ENCODE measurements at regions not wholly inside any gene's neighbourhood (a gene's known extent, or its start where the extent isn't known, plus 50 kb on each side); places are given as distances from the start of the nearest gene placed in this dataset.

DNA sequence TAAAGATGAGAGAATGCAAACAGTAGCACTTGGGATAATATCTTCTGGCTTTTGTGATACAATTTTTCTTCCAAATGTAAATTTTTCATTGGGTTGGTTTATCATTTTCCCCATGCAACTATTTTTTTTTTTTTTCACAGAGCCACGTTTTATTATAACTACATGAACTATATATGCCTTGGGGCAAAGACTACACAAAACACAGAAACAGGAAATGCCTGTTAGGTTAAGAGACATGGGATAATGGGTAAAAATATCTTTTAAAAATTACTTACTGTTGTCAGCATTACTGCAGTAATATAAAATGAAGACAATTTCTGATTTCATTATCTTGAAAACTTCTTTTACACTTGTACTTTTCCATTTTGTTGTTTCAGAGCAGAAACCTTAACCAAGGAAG is 74.6 kb downstream of the DISP1 start:
- no peak for DNase-seq (ENCODE audit: low spot score)
- Histone ChIP-seq H3K27ac (no peak overlapping the region), H3K4me3 (no peak overlapping the region)
- no peak for TF ChIP-seq CTCF (IDR thresholded peaks at IDR 0.05)

- DNase-seq (ENCODE audit: low spot score): no peak
- Histone ChIP-seq H3K4me3 (no peak overlapping the region), H3K27ac (no peak overlapping the region)
- TF ChIP-seq CTCF (IDR thresholded peaks at IDR 0.05): no peak
These were observed 75.9 kb downstream of the DISP1 start for GRCh38 chr1:222890716-222891115.

GRCh38 chr1:222891578-222891977 is 76.7 kb downstream of the DISP1 start:
- DNase-seq (ENCODE audit: low spot score): no peak
- Histone ChIP-seq H3K27ac (no peak overlapping the region), H3K4me3 (no peak overlapping the region)
- TF ChIP-seq CTCF (IDR thresholded peaks at IDR 0.05): no peak

DNA sequence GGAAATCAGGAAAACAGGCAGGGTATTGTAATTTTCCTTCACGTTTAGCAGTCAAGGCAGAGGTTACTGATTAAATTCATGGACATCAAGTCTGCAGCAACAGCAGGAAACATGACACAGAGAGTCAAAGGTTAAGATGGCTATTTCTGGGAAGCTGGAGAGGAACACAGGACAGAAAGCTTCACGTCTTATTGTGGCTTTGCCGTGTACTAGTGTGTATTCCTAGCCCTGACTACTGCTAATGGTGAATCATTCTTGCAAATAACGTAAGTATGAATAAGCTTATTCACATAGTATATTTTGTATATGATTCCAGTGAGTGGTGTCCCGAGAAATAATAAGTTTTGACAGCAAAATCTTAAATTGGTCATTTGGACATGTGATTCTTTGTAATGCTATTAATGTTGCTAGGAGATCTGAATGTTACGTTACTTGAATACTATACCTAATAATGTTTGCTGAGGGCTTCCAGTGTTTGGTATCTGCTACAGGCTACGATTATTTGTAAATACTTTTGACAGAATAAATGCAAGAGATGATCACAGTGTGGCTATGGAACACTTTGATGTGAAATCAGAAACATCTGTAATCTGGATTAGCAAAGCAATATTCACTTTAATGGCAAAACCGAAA is 77.4 kb downstream of the DISP1 start:
- DNase-seq (ENCODE audit: low spot score): no peak
- TF ChIP-seq CTCF (IDR thresholded peaks at IDR 0.05): no peak
- no peak overlapping the region for H3K4me3 ChIP-seq
- H3K27ac ChIP-seq: no peak overlapping the region

GRCh38 chr1:222893255-222893654 is 78.4 kb downstream of the DISP1 start:
- H3K27ac ChIP-seq: no peak overlapping the region
- no peak for TF ChIP-seq CTCF (IDR thresholded peaks at IDR 0.05)

GRCh38 chr1:222894331-222894730 is 79.5 kb downstream of the DISP1 start:
- no peak for DNase-seq (ENCODE audit: low spot score)
- no peak overlapping the region for H3K4me3 ChIP-seq
- TF ChIP-seq CTCF (IDR thresholded peaks at IDR 0.05): no peak
- no peak overlapping the region for H3K27ac ChIP-seq

More at GRCh38 chr1:222893255-222893654, 78.4 kb downstream of the DISP1 start:
- no peak for DNase-seq (ENCODE audit: low spot score)
- no peak overlapping the region for H3K4me3 ChIP-seq
